ENCODE measurements at regions not wholly inside any gene's neighbourhood (a gene's known extent, or its start where the extent isn't known, plus 50 kb on each side); places are given as distances from the start of the nearest gene placed in this dataset.

- no peak for DNase-seq (ENCODE audit: low read depth)
Measured at GRCh38 chr4:45358573-45359506, 632.5 kb upstream of the GNPDA2 start.

- no peak for DNase-seq (ENCODE audit: low read depth)
Measured at GRCh38 chr4:45353161-45353560, 626.8 kb upstream of the GNPDA2 start.

- DNase-seq (ENCODE audit: low read depth): peak; percentile 50
Measured at GRCh38 chr4:45350438-45350837, 624.1 kb upstream of the GNPDA2 start.

- DNase-seq (ENCODE audit: low read depth): no peak
Measured at GRCh38 chr4:45349859-45350258, 623.5 kb upstream of the GNPDA2 start.

- no peak for DNase-seq (ENCODE audit: low read depth)
Measured at GRCh38 chr4:45346816-45347435, 620.6 kb upstream of the GNPDA2 start.

- no peak for DNase-seq (ENCODE audit: low read depth)
Measured at GRCh38 chr4:45345558-45345957, 619.2 kb upstream of the GNPDA2 start.

- no peak for DNase-seq (ENCODE audit: low read depth)
Measured at GRCh38 chr4:45331802-45332201, 605.4 kb upstream of the GNPDA2 start.

- DNase-seq (ENCODE audit: low read depth): no peak
Measured at GRCh38 chr4:45327544-45327943, 601.2 kb upstream of the GNPDA2 start.

GRCh38 chr4:45324455-45325417 lies 598.4 kb upstream of the GNPDA2 start:
- no peak for DNase-seq (ENCODE audit: low read depth)

GRCh38 chr4:45323453-45324058 lies 597.2 kb upstream of the GNPDA2 start:
- DNase-seq (ENCODE audit: low read depth): no peak

- DNase-seq (ENCODE audit: low read depth): no peak
Measured at GRCh38 chr4:45317739-45318138, 591.4 kb upstream of the GNPDA2 start.

GRCh38 chr4:45317276-45317675 lies 590.9 kb upstream of the GNPDA2 start:
- peak; percentile 59 for DNase-seq (ENCODE audit: low read depth)

- DNase-seq (ENCODE audit: low read depth): no peak
Measured at GRCh38 chr4:45316257-45316656, 589.9 kb upstream of the GNPDA2 start.

- no peak for DNase-seq (ENCODE audit: low read depth)
Measured at GRCh38 chr4:45302828-45303227, 576.5 kb upstream of the GNPDA2 start.

- DNase-seq (ENCODE audit: low read depth): no peak
Measured at GRCh38 chr4:45294464-45294863, 568.1 kb upstream of the GNPDA2 start.

GRCh38 chr4:45293335-45293734 lies 567.0 kb upstream of the GNPDA2 start:
- DNase-seq (ENCODE audit: low read depth): no peak

- DNase-seq (ENCODE audit: low read depth): no peak
Measured at GRCh38 chr4:45292844-45293243, 566.5 kb upstream of the GNPDA2 start.

GRCh38 chr4:45284400-45285085 lies 558.2 kb upstream of the GNPDA2 start:
- no peak for DNase-seq (ENCODE audit: low read depth)

- no peak for DNase-seq (ENCODE audit: low read depth)
Measured at GRCh38 chr4:45283352-45283751, 557.0 kb upstream of the GNPDA2 start.

GRCh38 chr4:45280121-45280520 lies 553.8 kb upstream of the GNPDA2 start:
- DNase-seq (ENCODE audit: low read depth): no peak

- no peak for DNase-seq (ENCODE audit: low read depth)
Measured at GRCh38 chr4:45275862-45276261, 549.5 kb upstream of the GNPDA2 start.

Data from HT1080 (cell line).